ENCODE measurements at regions not wholly inside any gene's neighbourhood (a gene's known extent, or its start where the extent isn't known, plus 50 kb on each side); places are given as distances from the start of the nearest gene placed in this dataset.

- no peaks in the 10 kb centered on the region for H4K20me1 ChIP-seq (ENCODE audit: insufficient read depth, low read length)
- H3K4me3 ChIP-seq (ENCODE audit: insufficient read depth, low read length) = no peak overlapping the region
- H3K27me3 ChIP-seq (ENCODE audit: insufficient read depth, low read length) = no peaks in the 10 kb centered on the region
- TF ChIP-seq, protein P1, sequence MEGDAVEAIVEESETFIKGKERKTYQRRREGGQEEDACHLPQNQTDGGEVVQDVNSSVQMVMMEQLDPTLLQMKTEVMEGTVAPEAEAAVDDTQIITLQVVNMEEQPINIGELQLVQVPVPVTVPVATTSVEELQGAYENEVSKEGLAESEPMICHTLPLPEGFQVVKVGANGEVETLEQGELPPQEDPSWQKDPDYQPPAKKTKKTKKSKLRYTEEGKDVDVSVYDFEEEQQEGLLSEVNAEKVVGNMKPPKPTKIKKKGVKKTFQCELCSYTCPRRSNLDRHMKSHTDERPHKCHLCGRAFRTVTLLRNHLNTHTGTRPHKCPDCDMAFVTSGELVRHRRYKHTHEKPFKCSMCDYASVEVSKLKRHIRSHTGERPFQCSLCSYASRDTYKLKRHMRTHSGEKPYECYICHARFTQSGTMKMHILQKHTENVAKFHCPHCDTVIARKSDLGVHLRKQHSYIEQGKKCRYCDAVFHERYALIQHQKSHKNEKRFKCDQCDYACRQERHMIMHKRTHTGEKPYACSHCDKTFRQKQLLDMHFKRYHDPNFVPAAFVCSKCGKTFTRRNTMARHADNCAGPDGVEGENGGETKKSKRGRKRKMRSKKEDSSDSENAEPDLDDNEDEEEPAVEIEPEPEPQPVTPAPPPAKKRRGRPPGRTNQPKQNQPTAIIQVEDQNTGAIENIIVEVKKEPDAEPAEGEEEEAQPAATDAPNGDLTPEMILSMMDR (IDR thresholded peaks at IDR 0.05; ENCODE audit: extremely low read depth, low read depth, low read length) = no peak
- no peak for DNase-seq (ENCODE audit: insufficient read length, low spot score, missing footprints)
- no peaks in the 10 kb centered on the region for H3K36me3 ChIP-seq (ENCODE audit: insufficient read depth, low read length)
- H3K27ac ChIP-seq (ENCODE audit: low read depth, low read length) = no peak overlapping the region
- H2AFZ ChIP-seq (ENCODE audit: low read length) = no peak overlapping the region
- H3K9me3 ChIP-seq (ENCODE audit: low read depth, low read length) = no peaks in the 10 kb centered on the region
- no peaks in the 10 kb centered on the region for H3K79me2 ChIP-seq (ENCODE audit: insufficient read depth, low read length)
- H3K4me1 ChIP-seq (ENCODE audit: insufficient read depth, low read length) = no peaks in the 10 kb centered on the region
- H3K4me2 ChIP-seq (ENCODE audit: insufficient read depth, low read length) = no peak overlapping the region
Measured at GRCh38 chr13:109877809-109878208, 91.4 kb upstream of the IRS2 start.

- Histone ChIP-seq H3K4me1 (ENCODE audit: insufficient read depth, low read length) (no peaks in the 10 kb centered on the region), H3K4me2 (ENCODE audit: insufficient read depth, low read length) (no peak overlapping the region), H3K27ac (ENCODE audit: low read depth, low read length) (no peak overlapping the region), H3K4me3 (ENCODE audit: insufficient read depth, low read length) (no peak overlapping the region), H2AFZ (ENCODE audit: low read length) (no peak overlapping the region), H4K20me1 (ENCODE audit: insufficient read depth, low read length) (no peaks in the 10 kb centered on the region), H3K36me3 (ENCODE audit: insufficient read depth, low read length) (no peaks in the 10 kb centered on the region), H3K9me3 (ENCODE audit: low read depth, low read length) (no peaks in the 10 kb centered on the region), H3K79me2 (ENCODE audit: insufficient read depth, low read length) (no peaks in the 10 kb centered on the region), H3K27me3 (ENCODE audit: insufficient read depth, low read length) (no peaks in the 10 kb centered on the region)
- TF ChIP-seq, protein P1 (IDR thresholded peaks at IDR 0.05; ENCODE audit: extremely low read depth, low read depth, low read length) = no peak
- DNase-seq (ENCODE audit: insufficient read length, low spot score, missing footprints) = no peak
Measured at GRCh38 chr13:109875746-109876145, 89.4 kb upstream of the IRS2 start.

- DNase-seq (ENCODE audit: insufficient read length, low spot score, missing footprints) = peak; percentile 85
- H2AFZ ChIP-seq (ENCODE audit: low read length) = no peak overlapping the region
Measured at GRCh38 chr13:109874484-109875454, 88.4 kb upstream of the IRS2 start.

More at GRCh38 chr13:109874484-109875454, 88.4 kb upstream of the IRS2 start:
- no peaks in the 10 kb centered on the region for H3K9me3 ChIP-seq (ENCODE audit: low read depth, low read length)
- no peaks in the 10 kb centered on the region for H3K36me3 ChIP-seq (ENCODE audit: insufficient read depth, low read length)
- no peaks in the 10 kb centered on the region for H3K4me1 ChIP-seq (ENCODE audit: insufficient read depth, low read length)
- no peak overlapping the region for H3K27ac ChIP-seq (ENCODE audit: low read depth, low read length)
- no peak overlapping the region for H3K4me3 ChIP-seq (ENCODE audit: insufficient read depth, low read length)
- H3K4me2 ChIP-seq (ENCODE audit: insufficient read depth, low read length) = no peak overlapping the region
- TF ChIP-seq, protein P1 (IDR thresholded peaks at IDR 0.05; ENCODE audit: extremely low read depth, low read depth, low read length) = no peak
- no peaks in the 10 kb centered on the region for H3K27me3 ChIP-seq (ENCODE audit: insufficient read depth, low read length)
- H4K20me1 ChIP-seq (ENCODE audit: insufficient read depth, low read length) = no peaks in the 10 kb centered on the region
- no peaks in the 10 kb centered on the region for H3K79me2 ChIP-seq (ENCODE audit: insufficient read depth, low read length)
